DMS153 treated with DMSO at 0.1 percent for 48 hours (cell line): ENCODE measurements at regions not wholly inside any gene's neighbourhood (a gene's known extent, or its start where the extent isn't known, plus 50 kb on each side); places are given as distances from the start of the nearest gene placed in this dataset.

Source experiments
- DNase-seq: peaks from one replicate; lab custom pipeline; 2025; ENCODE audit not compliant: unreplicated experiment; lab: John Stamatoyannopoulos, UW

- no peak for DNase-seq
Observed at GRCh38 chr3:197353001-197353866, 54.8 kb upstream of the DLG1 start.

DNA sequence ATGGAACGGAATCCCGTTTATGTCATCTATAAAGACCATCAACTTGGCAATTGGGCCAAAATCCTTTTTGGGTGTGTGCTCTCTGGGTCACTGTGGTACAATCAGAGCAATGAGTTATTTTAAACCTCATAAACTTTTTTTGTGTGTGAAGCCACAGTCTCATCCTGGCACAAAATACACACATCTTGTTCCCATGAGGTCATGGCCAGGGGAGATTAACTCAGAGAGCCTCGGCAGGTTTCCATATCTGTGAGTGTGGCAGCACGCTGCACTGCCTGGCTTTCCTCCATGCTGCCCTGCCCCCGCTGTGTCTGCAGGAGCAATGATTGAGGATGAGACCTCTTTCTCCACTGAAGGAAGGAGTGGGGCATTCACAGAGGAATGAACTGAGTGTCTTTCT is 54.0 kb upstream of the DLG1 start:
- no peak for DNase-seq

- DNase-seq = no peak
Observed at GRCh38 chr3:197350446-197350845, 52.0 kb upstream of the DLG1 start.

GRCh38 chr3:197349368-197349767 is 51.0 kb upstream of the DLG1 start:
- DNase-seq = no peak
